IPS-15b (cell line): ENCODE measurements at regions not wholly inside any gene's neighbourhood (a gene's known extent, or its start where the extent isn't known, plus 50 kb on each side); places are given as distances from the start of the nearest gene placed in this dataset.
A peak's percentile ranks its signal among the peaks of the same experiment; 100 is the strongest.

Source experiments
- H3K27me3 ChIP-seq: one replicate; pipeline ENCODE4 v1.6.1; 2013; ENCODE audit warnings: low read length; ENCODE audit not compliant: control insufficient read depth, insufficient read depth
- H3K36me3 ChIP-seq: one replicate; pipeline ENCODE4 v1.6.1; 2013; ENCODE audit warnings: low read length; ENCODE audit not compliant: control insufficient read depth, insufficient read depth
- H3K4me1 ChIP-seq: one replicate; pipeline ENCODE4 v1.6.1; 2013; ENCODE audit warnings: mild to moderate bottlenecking, low read length; ENCODE audit not compliant: control insufficient read depth, insufficient read depth
- H3K4me3 ChIP-seq: one replicate; pipeline ENCODE4 v1.5.1; 2013; ENCODE audit warnings: low read depth, low read length
- H3K9ac ChIP-seq: one replicate; pipeline ENCODE4 v1.6.1; 2013; ENCODE audit warnings: low read depth, mild to moderate bottlenecking, low read length
- H3K9me3 ChIP-seq: one replicate; pipeline ENCODE4 v1.6.1; 2013; ENCODE audit warnings: mild to moderate bottlenecking, low read length; ENCODE audit not compliant: control insufficient read depth, insufficient read depth

DNA sequence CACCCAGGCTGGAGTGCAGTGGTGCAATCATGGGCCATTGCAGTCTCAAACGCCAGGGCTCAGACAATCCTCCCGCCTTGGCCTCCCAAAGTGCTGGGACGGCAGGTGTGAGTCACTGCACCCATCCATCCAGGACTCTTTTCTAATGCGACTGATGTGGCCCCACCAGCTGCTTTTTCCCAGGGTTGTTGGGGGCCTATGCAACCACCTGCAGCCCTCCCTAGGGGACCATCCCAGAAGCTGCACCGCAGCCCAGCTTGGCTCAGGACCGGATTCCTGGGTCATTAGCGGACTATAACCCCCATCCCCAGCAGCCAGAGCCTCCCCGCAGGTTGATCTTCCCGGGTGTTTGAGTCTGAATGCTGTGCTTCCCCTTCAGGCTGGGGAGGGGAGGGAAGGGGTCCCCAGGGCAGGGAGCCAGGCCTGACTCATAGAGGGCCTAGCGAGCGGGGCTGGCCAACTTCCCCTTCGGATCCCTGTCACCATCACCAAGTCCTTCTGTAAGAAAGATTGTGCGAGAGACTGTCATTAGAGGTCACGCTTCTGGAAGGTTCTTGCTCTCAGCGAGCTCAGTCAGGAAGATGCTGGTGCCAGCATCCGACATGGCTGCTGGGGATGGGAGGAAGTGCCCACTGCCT lies 108.7 kb upstream of the ACTRT2 start:
- Histone ChIP-seq H3K9me3 (peaks cover 13% of the 10 kb centered on the region), H3K4me3 (no peak overlapping the region), H3K36me3 (peaks cover 11% of the 10 kb centered on the region), H3K4me1 (no peaks in the 10 kb centered on the region), H3K9ac (no peak overlapping the region), H3K27me3 (no peaks in the 10 kb centered on the region)

DNA sequence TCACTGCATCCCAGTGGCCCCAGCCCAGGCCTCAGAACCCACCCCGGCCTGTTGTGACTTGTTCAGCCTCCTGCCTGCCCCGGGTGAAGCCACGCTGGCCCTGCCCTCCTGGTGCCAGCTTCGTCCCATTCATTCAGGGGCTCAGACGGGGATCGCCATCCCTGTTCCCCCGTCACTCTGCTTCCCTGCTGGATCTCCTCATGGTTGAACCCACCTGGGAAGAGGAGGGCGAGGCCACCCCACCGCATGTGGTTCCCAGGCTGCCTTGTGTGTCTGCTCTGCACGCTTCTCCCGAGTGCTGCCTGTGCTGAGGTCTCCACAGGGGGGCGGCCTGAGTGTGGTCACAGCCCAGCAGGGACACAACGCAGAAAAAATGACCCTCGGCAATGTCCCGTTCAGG lies 108.2 kb upstream of the ACTRT2 start:
- Histone ChIP-seq H3K9ac (no peak overlapping the region), H3K9me3 (peaks cover 13% of the 10 kb centered on the region), H3K4me3 (no peak overlapping the region)

DNA sequence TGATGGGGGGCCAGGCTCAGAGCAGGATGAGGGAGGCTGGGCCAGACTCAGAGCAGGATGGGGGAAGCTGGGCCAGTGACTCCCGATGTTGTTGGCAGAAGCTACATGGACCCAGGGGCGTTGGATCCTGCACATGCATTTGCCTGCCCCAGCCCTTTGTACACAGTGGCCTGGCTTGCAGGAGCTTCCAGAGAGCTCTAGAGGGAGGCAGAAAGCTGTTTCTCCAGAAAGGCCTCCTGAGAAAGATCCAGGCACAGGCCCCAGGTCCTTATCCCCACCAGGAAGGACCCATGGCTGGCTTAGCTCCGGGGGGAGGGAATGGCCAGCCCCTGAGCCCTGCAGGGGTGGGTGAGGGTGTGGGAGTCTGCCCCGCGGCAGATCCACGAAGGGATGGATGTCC lies 106.6 kb upstream of the ACTRT2 start:
- H3K4me3 ChIP-seq, result no peak overlapping the region
- H3K4me1 ChIP-seq, result no peaks in the 10 kb centered on the region
- H3K36me3 ChIP-seq, result peaks cover 7% of the 10 kb centered on the region
- no peaks in the 10 kb centered on the region for H3K27me3 ChIP-seq
- no peak overlapping the region for H3K9ac ChIP-seq
- H3K9me3 ChIP-seq, result peaks cover 13% of the 10 kb centered on the region

More for the DNA sequence above, 108.2 kb upstream of the ACTRT2 start:
- H3K36me3 ChIP-seq, result peaks cover 11% of the 10 kb centered on the region
- no peaks in the 10 kb centered on the region for H3K27me3 ChIP-seq
- no peaks in the 10 kb centered on the region for H3K4me1 ChIP-seq

DNA sequence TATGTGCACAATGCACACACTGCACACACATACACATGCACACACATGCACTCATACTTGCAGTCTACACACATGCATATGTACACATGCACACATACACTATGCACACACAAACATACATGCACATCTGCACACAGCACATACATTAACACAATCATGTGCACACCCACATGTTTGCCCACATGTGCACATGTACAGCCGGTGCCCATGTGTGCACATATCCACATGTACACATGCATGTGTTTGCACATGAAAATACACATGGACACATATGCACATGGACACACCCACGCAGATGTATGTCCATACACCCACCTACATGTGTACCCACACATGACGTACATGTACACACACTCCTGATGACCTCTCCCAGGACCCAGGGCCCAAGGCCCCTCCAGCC lies 105.1 kb upstream of the ACTRT2 start:
- Histone ChIP-seq H3K27me3 (no peaks in the 10 kb centered on the region), H3K4me3 (peak overlapping the region; percentile 18), H3K4me1 (no peaks in the 10 kb centered on the region), H3K9me3 (peaks cover 13% of the 10 kb centered on the region), H3K36me3 (peaks cover 7% of the 10 kb centered on the region), H3K9ac (no peak overlapping the region)

DNA sequence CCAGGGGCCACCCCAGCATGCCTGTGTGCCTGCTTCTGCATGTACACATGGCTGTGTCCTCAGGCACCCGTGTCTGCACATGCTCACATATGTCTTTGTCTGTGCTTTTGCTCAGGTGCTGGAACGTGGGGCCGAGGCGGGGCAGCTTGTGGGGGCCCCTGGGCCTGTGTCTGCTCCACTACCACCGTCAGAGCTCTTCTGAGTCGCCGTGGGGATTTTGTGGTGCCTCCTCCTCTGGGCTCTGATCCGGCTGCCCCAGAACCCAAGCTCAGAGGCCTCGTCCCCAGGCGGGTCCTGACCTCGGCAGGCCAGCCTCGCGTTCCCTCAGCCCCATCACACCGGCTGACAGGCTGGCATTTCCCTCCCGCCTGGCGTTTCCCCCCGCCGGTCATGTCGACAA lies 104.6 kb upstream of the ACTRT2 start:
- Histone ChIP-seq H3K9me3 (peaks cover 13% of the 10 kb centered on the region), H3K4me1 (no peaks in the 10 kb centered on the region), H3K27me3 (no peaks in the 10 kb centered on the region), H3K4me3 (no peak overlapping the region), H3K36me3 (peaks cover 7% of the 10 kb centered on the region), H3K9ac (no peak overlapping the region)

DNA sequence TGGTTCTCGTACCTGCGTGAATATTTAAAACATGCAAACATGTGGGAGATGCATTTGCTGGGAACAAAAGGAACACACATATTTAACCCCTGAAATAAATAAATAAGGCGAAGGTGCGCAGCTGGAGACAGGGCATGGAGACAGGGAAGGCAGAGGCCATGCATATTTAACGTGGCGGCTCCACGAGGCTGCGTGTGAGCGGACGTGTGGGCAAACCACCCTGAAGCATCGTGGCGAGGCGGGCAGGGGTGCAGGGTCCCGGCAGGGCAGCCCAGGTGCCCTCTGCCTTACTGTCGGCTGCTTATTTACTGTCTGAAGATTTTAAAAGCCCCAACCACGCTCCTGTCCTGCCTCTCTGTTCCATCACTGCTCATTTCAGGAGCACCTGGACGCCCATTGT lies 104.0 kb upstream of the ACTRT2 start:
- no peaks in the 10 kb centered on the region for H3K4me1 ChIP-seq
- no peak overlapping the region for H3K4me3 ChIP-seq
- peaks cover 7% of the 10 kb centered on the region for H3K36me3 ChIP-seq
- no peaks in the 10 kb centered on the region for H3K27me3 ChIP-seq
- peaks cover 13% of the 10 kb centered on the region for H3K9me3 ChIP-seq
- H3K9ac ChIP-seq, result no peak overlapping the region

DNA sequence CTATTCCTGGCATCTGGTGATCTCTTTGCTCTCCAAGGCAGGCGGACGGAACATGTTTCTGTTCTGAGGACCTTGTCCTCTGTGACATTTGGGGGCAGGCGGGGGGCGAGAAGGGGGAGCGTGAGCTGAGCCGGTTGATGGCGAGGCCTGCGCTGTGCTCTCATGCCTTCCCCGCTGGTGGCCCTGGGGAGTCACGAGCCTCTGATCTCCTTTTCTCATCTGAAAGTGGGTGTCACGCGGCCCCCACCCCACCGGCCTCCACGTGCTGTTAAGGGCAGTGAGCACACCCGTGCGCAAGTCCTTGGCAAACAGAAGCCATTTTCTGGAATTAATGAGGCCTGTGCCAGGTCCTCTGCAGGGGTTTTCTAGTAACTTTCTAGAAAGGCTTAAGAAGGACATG lies 102.8 kb upstream of the ACTRT2 start:
- Histone ChIP-seq H3K9ac (no peak overlapping the region), H3K9me3 (peaks cover 13% of the 10 kb centered on the region), H3K27me3 (no peaks in the 10 kb centered on the region), H3K36me3 (peaks cover 7% of the 10 kb centered on the region), H3K4me1 (no peaks in the 10 kb centered on the region), H3K4me3 (no peak overlapping the region)

DNA sequence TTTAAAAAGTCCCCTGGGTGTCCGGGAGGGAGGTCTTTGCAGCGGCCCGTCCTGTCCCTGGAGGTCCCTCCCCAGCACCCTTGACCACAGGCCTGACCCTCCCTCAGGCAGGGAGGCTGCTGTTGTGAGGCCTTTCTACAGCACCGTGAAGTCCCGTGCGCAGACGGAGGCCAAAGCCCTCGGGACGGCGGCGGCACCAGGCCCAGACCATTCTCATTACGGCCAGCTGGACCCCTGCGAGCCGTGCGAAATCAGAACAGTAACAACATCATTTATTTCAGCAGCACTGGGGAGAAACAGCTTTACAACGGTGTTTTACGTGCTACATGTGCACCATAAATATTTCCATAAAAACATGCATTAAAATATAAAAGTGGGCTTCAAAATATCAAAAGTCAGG lies 101.4 kb upstream of the ACTRT2 start:
- Histone ChIP-seq H3K27me3 (no peaks in the 10 kb centered on the region), H3K9ac (no peak overlapping the region), H3K4me1 (no peaks in the 10 kb centered on the region), H3K36me3 (peaks cover 7% of the 10 kb centered on the region), H3K9me3 (peaks cover 13% of the 10 kb centered on the region), H3K4me3 (no peak overlapping the region)

DNA sequence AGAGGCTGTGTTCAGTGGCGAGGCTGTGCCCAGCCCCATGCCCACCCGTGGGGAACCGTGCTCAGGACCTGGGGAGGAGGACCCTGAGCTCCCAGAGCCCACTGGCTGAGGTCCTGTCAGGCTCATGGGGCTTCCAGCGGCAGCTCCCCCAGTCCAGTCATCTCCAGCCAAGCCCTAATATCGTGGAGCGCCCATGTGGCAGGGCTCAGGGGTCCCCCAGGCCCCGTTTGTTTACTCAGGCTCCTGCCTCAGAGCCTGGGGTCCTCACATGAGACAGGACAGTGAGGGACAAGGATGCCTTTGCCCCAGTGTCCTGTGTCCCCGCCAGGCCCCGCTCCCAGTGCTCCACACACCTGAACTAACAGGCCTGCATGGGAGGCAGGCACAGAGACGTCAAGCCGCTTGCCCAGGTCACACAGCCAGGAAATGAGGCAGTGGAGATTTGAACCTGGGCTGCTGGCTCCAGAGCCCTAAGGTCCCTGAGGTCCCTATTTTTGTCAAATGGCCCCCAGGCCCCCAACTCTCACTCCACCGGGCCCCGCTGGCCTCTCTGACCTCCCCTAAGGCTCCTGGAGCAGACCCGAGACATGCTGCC lies 100.7 kb upstream of the ACTRT2 start:
- Histone ChIP-seq H3K27me3 (no peaks in the 10 kb centered on the region), H3K4me3 (no peak overlapping the region), H3K36me3 (peaks cover 5% of the 10 kb centered on the region), H3K9me3 (peaks cover 10% of the 10 kb centered on the region), H3K9ac (no peak overlapping the region), H3K4me1 (no peaks in the 10 kb centered on the region)

DNA sequence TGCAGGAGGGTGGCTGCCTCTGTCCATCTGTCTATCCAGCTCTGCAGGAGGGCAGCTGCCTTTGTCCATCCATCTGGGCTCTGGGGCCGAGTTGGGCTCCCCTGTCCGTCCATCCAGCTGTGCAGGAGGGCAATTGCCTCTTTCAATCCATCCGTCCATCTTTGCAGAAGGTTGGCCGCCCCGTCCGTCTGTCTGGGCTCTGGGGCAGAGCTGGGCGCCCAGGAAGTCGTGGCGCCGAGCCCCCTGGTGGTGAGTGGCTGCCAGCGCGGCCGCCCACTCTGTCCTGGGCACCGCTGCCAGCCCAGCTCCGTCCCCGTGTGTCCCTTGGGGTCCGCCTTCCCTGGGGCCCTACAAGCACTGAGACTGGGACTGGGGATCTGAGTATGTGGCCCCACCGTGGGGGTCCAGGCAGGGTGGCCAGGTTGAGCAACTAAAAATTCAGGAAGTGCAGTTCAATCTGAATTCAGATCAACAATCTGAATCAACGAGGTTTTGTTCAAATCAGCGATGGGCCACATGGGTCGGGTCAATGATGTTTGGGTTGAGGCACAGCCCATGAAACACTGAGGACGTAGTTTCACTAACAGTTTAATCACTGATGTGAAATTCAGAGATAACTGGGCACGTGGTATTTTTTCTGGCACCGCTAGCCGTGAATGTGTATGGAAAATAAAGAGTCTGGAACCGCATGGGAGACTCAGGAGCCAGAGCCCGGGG lies 99.1 kb upstream of the ACTRT2 start:
- H3K9ac ChIP-seq, result no peak overlapping the region
- no peaks in the 10 kb centered on the region for H3K9me3 ChIP-seq
- H3K27me3 ChIP-seq, result no peaks in the 10 kb centered on the region
- H3K4me3 ChIP-seq, result no peak overlapping the region
- no peaks in the 10 kb centered on the region for H3K36me3 ChIP-seq
- H3K4me1 ChIP-seq, result no peaks in the 10 kb centered on the region

DNA sequence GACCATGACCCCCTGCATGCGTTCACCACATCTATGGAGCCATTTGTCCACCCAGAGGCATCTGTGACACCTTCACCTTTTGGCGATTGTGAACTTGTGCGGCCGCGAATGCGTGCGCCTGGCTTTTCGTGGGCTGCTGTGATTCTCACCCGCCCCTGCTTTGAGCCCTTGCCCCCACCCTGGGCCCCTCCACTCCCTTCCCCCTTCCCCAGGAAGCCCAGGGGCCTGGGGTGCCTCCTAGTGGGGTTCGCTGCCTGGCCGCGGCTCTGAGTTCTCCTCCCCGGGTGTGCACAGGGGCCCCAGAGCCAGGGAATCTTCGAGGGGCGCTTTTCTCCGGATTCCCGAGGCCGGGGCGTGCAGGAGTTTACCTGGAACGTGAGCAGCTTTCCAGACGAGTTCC lies 97.9 kb upstream of the ACTRT2 start:
- H3K9me3 ChIP-seq, result no peaks in the 10 kb centered on the region
- H3K4me1 ChIP-seq, result no peaks in the 10 kb centered on the region
- no peaks in the 10 kb centered on the region for H3K36me3 ChIP-seq
- no peak overlapping the region for H3K4me3 ChIP-seq
- H3K27me3 ChIP-seq, result no peaks in the 10 kb centered on the region
- H3K9ac ChIP-seq, result no peak overlapping the region

DNA sequence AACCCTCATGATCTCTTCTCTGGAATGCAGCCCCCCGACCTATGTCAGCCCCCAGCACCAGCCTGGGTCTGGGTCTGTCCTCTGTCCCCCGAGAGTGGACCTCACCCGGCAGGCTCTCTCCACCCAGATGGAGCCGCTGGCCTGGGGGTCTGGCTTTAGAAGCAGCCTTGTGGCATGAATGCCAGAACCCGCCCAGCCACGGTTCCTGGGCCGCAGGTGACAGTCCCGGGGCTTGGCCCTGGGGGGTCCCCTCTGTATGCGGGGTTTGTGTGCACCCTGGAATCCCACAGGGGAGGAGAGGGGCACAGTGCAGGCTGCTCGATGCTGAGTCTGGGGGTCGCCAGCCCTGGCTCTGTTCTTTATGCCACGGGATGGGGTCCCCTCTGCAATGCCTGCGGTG lies 96.0 kb upstream of the ACTRT2 start:
- Histone ChIP-seq H3K4me3 (no peak overlapping the region), H3K27me3 (no peaks in the 10 kb centered on the region), H3K36me3 (no peaks in the 10 kb centered on the region), H3K9ac (no peak overlapping the region), H3K9me3 (no peaks in the 10 kb centered on the region), H3K4me1 (no peaks in the 10 kb centered on the region)
